GM12878 (cell line): ENCODE measurements at regions not wholly inside any gene's neighbourhood (a gene's known extent, or its start where the extent isn't known, plus 50 kb on each side); places are given as distances from the start of the nearest gene placed in this dataset.

Experiments used
- ATAC-seq: fragments of 200-7000 bp; cut with Tn5 transposase; 3 replicates; pipeline ENCODE4 v1.9.1; 2020; ENCODE audit warnings: mild to moderate bottlenecking, moderate library complexity
- BruUV-seq: library from RNA; stranded (reverse); fragments of 400-500 nt; replicated peaks from 2 replicates; lab custom pipeline; 2021; lab: Mats Ljungman, UMichigan
- CTCF ChIA-PET: fragments of 300-600 bp; sonication (Branson Sonifier 250); formaldehyde crosslinking; extraction: SDS; loops from one replicate; lab custom pipeline; 2021; ENCODE audit warnings: inconsistent platforms; lab: Yijun Ruan, JAX
- POLR2A ChIA-PET: fragments of 350-600 bp; formaldehyde crosslinking; extraction: SDS; loops from one replicate; lab custom pipeline; 2021; ENCODE audit warnings: inconsistent platforms; lab: Charles Lee
- RAD21 ChIA-PET: fragments of 300-600 bp; sonication (Branson Sonifier 250); formaldehyde crosslinking; loops from one replicate; lab custom pipeline; 2023; ENCODE audit warnings: antibody characterized with exemption; ENCODE audit not compliant: unreplicated experiment; lab: Charles Lee
- SMC1A ChIA-PET: fragments of 300-600 bp; sonication (Branson Sonifier 250); formaldehyde crosslinking; loops from one replicate; lab custom pipeline; 2023; ENCODE audit not compliant: unreplicated experiment, uncharacterized antibody; lab: Charles Lee
- DNase-seq: peaks from one replicate; pipeline ENCODE4 v3.0.0-alpha.2; 2011; ENCODE audit warnings: low read depth, low spot score
- FAIRE-seq: peaks from 3 replicates; lab custom pipeline; 2011; peaks lifted over from hg19 to GRCh38; lab: Jason Lieb, UNC
- H2AFZ ChIP-seq: 2 replicates; pipeline ENCODE4 v1.6.0; 2011; ENCODE audit warnings: low read depth, low read length, control low read depth; ENCODE audit not compliant: control insufficient read depth
- H3K27ac ChIP-seq: 2 replicates; pipeline ENCODE4 v1.5.1; 2011; ENCODE audit warnings: control low read depth; ENCODE audit not compliant: control insufficient read depth, insufficient read depth
- H3K27me3 ChIP-seq, 2 experiments: replicated peaks in 1 of 2; 2 replicates each; pipeline versions ENCODE4 v1.6.0 to v1.6.1; 2011; ENCODE audit warnings: low read length in 1 of 2; ENCODE audit not compliant: control insufficient read depth in 2 of 2, insufficient read depth in 2 of 2
- H3K36me3 ChIP-seq, 2 experiments: 2 replicates each; pipeline ENCODE4 v1.5.1; 2011; ENCODE audit warnings: low read length in 1 of 2; ENCODE audit not compliant: control insufficient read depth in 2 of 2, insufficient read depth in 2 of 2
- H3K4me1 ChIP-seq: 2 replicates; pipeline ENCODE4 v1.6.1; 2011; ENCODE audit warnings: mild to moderate bottlenecking, low read length, moderate library complexity, mixed read lengths; ENCODE audit not compliant: control insufficient read depth, insufficient read depth
- H3K4me2 ChIP-seq: 2 replicates; pipeline ENCODE4 v1.6.0; 2011; ENCODE audit warnings: control low read depth; ENCODE audit not compliant: control insufficient read depth, insufficient read depth
- H3K4me3 ChIP-seq: fragments of 200-600 bp; sonication (generic); 2 replicates; pipeline ENCODE4 v1.5.1; 2016
- H3K79me2 ChIP-seq: 2 replicates; pipeline ENCODE4 v1.6.0; 2011; ENCODE audit warnings: low read length; ENCODE audit not compliant: control insufficient read depth, insufficient read depth
- H3K9ac ChIP-seq: 2 replicates; pipeline ENCODE4 v1.8.0; 2011; ENCODE audit warnings: low read length, control low read depth, mixed read lengths; ENCODE audit not compliant: control insufficient read depth, insufficient read depth
- H3K9me3 ChIP-seq: replicated peaks from 3 replicates; pipeline ENCODE4 v1.5.1; 2011; ENCODE audit warnings: mild to moderate bottlenecking, low read length; ENCODE audit not compliant: control insufficient read depth, insufficient read depth
- H4K20me1 ChIP-seq: 2 replicates; pipeline ENCODE4 v1.6.0; 2011; ENCODE audit not compliant: control insufficient read depth, insufficient read depth
- CEBPB ChIP-seq, 2 experiments: fragments of 150-350 bp in 1 of 2; IDR thresholded peaks; 2 replicates each; pipeline ENCODE4 v1.6.1; 2012 to 2014; ENCODE audit warnings: low read depth in 2 of 2, low read length in 2 of 2, borderline replicate concordance in 1 of 2, inconsistent platforms in 1 of 2
- PAX8 ChIP-seq: fragments of 450-650 bp; IDR thresholded peaks from 2 replicates; pipeline ENCODE4 v1.6.1; 2017; ENCODE audit warnings: mild to moderate bottlenecking, moderate library complexity
- WGBS: methylation state at CpG from one replicate; pipeline ENCODE4 v1.1.6; 2016; ENCODE audit warnings: low lambda C conversion rate; ENCODE audit not compliant: insufficient replicate concordance, insufficient coverage; ENCODE audit errors: missing lambda C conversion rate; 5-methylcytosine and 5-hydroxymethylcytosine counted together
- in situ Hi-C: fragments of 300-500 bp; cut with MboI; formaldehyde crosslinking; loops from 9 replicates; pipeline ENCODE4 v1.14.3; 2018; ENCODE audit warnings: mixed read lengths
- intact Hi-C: fragments of 100-400 bp; cut with micrococcal nuclease; formaldehyde crosslinking; loops from one replicate; pipeline ENCODE4 v1.14.2; 2022; ENCODE audit not compliant: unreplicated experiment
- TF ChIP-seq, protein P1 (sequence below): fragments of 150-350 bp; IDR thresholded peaks from 2 replicates; pipeline ENCODE4 v1.6.1; 2014; ENCODE audit warnings: mild to moderate bottlenecking, low read depth, low read length
- TF ChIP-seq, protein P2 (sequence below): fragments of 450-650 bp; IDR thresholded peaks from 2 replicates; pipeline ENCODE4 v1.6.1; 2017; ENCODE audit warnings: borderline replicate concordance
- TF ChIP-seq, protein P3 (sequence below), 3 experiments: IDR thresholded peaks in 2 of 3; conservative IDR thresholded peaks in 1 of 3; 2 replicates each; pipeline ENCODE4 v1.5.1; 2011; ENCODE audit warnings: low read depth in 3 of 3, low read length in 3 of 3, mild to moderate bottlenecking in 3 of 3, control low read depth in 2 of 3, moderate library complexity in 2 of 3, inconsistent platforms in 1 of 3, mixed read lengths in 1 of 3; ENCODE audit not compliant: control insufficient read depth in 2 of 3, insufficient read depth in 1 of 3; ENCODE audit errors: extremely low read depth in 1 of 3
- TF ChIP-seq, protein P4 (sequence below): IDR thresholded peaks from 2 replicates; pipeline ENCODE4 v1.6.1; 2012; ENCODE audit warnings: improper control_type of control experiment, low read depth, low read length; ENCODE audit not compliant: insufficient replicate concordance

DNA sequence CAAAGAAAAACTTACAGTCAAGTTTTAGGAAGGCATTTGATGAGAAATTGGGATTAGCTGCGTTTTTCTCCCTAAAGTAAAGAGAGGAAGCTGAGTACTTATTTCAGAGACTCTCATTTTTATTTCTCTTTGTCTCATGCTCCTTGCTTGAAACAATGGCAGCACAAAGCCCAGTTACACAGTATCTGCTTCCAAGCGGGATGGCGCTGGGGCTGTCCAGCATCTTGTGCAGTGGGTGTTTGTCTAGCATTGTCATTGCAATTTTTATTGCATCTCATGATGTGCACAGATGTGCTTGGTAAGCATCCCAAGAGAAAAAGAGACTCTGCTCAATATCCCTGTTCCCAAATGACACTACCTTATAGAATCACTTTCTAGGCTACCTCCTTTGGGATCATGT, 102.8 kb upstream of the ZNF521 start:
- intact Hi-C loops: no loop called here
- H3K4me2 ChIP-seq: no peak overlapping the region
- ChIA-PET POLR2A (no interaction called here), CTCF (interaction anchor here (0.6 kb wide), 1 partner anchor 122 kb away, joined by 3 read pairs; no protein-coding TSS in a partner anchor), SMC1A (no interaction called here), RAD21 (no interaction called here)
- H3K79me2 ChIP-seq: no peaks in the 10 kb centered on the region
- ATAC-seq: no peak
- TF ChIP-seq, protein P1, sequence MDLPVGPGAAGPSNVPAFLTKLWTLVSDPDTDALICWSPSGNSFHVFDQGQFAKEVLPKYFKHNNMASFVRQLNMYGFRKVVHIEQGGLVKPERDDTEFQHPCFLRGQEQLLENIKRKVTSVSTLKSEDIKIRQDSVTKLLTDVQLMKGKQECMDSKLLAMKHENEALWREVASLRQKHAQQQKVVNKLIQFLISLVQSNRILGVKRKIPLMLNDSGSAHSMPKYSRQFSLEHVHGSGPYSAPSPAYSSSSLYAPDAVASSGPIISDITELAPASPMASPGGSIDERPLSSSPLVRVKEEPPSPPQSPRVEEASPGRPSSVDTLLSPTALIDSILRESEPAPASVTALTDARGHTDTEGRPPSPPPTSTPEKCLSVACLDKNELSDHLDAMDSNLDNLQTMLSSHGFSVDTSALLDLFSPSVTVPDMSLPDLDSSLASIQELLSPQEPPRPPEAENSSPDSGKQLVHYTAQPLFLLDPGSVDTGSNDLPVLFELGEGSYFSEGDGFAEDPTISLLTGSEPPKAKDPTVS: no peak
- no peak for TF ChIP-seq CEBPB (IDR thresholded peaks at IDR 0.05; ENCODE audit: borderline replicate concordance in 1 of 2, low read depth in 2 of 2, low read length in 2 of 2)
- TF ChIP-seq, protein P2, sequence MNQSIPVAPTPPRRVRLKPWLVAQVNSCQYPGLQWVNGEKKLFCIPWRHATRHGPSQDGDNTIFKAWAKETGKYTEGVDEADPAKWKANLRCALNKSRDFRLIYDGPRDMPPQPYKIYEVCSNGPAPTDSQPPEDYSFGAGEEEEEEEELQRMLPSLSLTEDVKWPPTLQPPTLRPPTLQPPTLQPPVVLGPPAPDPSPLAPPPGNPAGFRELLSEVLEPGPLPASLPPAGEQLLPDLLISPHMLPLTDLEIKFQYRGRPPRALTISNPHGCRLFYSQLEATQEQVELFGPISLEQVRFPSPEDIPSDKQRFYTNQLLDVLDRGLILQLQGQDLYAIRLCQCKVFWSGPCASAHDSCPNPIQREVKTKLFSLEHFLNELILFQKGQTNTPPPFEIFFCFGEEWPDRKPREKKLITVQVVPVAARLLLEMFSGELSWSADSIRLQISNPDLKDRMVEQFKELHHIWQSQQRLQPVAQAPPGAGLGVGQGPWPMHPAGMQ: no peak
- H3K4me3 ChIP-seq: no peak overlapping the region
- in situ Hi-C loops: no loop called here
- no peak overlapping the region for H3K9ac ChIP-seq
- BruUV-seq: no TSS peak
- no peaks in the 10 kb centered on the region for H3K4me1 ChIP-seq
- 0% methylated on average over 3 of the region's 3 CpGs for WGBS
- no peak for FAIRE-seq
- H4K20me1 ChIP-seq: no peaks in the 10 kb centered on the region; the same call in 1 of the 2 replicates
- no peak overlapping the region for H2AFZ ChIP-seq
- no peak for DNase-seq
- no peak overlapping the region for H3K27ac ChIP-seq
- H3K9me3 ChIP-seq: no peaks in the 10 kb centered on the region
- H3K27me3 ChIP-seq: no peaks in the 10 kb centered on the region
- H3K36me3 ChIP-seq: no peaks in the 10 kb centered on the region

DNA sequence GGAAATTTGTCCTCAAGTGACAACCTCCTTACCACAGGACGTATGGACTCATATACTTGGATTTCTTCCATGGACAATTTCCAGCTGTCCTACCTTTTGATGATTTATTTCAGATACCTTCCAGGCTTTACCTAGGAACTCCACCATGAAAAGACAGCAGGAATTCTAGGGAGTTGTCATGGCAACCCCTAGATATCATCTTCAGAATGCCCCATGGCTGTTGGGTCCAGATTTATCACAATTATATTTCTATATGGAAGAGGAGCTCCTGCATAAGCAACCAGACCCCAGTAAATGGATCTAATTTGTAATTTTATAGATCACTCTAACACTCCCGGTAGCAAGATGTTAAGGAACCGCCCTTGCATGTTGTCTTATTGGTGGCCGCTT, 102.3 kb upstream of the ZNF521 start:
- ChIA-PET POLR2A (no interaction called here), SMC1A (no interaction called here), CTCF (no interaction called here), RAD21 (no interaction called here)
- BruUV-seq: no TSS peak
- Histone ChIP-seq H4K20me1 (no peaks in the 10 kb centered on the region; the same call in 1 of the 2 replicates), H3K79me2 (no peaks in the 10 kb centered on the region), H3K9ac (no peak overlapping the region), H3K4me3 (no peak overlapping the region), H3K36me3 (no peaks in the 10 kb centered on the region), H2AFZ (no peak overlapping the region), H3K4me1 (no peaks in the 10 kb centered on the region), H3K27ac (no peak overlapping the region), H3K4me2 (no peak overlapping the region), H3K27me3 (no peaks in the 10 kb centered on the region), H3K9me3 (no peaks in the 10 kb centered on the region)
- intact Hi-C loops: no loop called here
- FAIRE-seq (no peak), DNase-seq (no peak), ATAC-seq (no peak)
- WGBS: 51% methylated on average over 4 of the region's 4 CpGs
- in situ Hi-C loops: no loop called here
- TF ChIP-seq, protein P3, sequence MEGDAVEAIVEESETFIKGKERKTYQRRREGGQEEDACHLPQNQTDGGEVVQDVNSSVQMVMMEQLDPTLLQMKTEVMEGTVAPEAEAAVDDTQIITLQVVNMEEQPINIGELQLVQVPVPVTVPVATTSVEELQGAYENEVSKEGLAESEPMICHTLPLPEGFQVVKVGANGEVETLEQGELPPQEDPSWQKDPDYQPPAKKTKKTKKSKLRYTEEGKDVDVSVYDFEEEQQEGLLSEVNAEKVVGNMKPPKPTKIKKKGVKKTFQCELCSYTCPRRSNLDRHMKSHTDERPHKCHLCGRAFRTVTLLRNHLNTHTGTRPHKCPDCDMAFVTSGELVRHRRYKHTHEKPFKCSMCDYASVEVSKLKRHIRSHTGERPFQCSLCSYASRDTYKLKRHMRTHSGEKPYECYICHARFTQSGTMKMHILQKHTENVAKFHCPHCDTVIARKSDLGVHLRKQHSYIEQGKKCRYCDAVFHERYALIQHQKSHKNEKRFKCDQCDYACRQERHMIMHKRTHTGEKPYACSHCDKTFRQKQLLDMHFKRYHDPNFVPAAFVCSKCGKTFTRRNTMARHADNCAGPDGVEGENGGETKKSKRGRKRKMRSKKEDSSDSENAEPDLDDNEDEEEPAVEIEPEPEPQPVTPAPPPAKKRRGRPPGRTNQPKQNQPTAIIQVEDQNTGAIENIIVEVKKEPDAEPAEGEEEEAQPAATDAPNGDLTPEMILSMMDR (IDR thresholded peaks at IDR 0.05 in 2 of 3, conservative IDR thresholded peaks at IDR 0.05 in 1 of 3; ENCODE audit: control insufficient read depth in 2 of 3, extremely low read depth in 1 of 3, insufficient read depth in 1 of 3, low read depth in 3 of 3, low read length in 3 of 3): no peak
- TF ChIP-seq, protein P4, sequence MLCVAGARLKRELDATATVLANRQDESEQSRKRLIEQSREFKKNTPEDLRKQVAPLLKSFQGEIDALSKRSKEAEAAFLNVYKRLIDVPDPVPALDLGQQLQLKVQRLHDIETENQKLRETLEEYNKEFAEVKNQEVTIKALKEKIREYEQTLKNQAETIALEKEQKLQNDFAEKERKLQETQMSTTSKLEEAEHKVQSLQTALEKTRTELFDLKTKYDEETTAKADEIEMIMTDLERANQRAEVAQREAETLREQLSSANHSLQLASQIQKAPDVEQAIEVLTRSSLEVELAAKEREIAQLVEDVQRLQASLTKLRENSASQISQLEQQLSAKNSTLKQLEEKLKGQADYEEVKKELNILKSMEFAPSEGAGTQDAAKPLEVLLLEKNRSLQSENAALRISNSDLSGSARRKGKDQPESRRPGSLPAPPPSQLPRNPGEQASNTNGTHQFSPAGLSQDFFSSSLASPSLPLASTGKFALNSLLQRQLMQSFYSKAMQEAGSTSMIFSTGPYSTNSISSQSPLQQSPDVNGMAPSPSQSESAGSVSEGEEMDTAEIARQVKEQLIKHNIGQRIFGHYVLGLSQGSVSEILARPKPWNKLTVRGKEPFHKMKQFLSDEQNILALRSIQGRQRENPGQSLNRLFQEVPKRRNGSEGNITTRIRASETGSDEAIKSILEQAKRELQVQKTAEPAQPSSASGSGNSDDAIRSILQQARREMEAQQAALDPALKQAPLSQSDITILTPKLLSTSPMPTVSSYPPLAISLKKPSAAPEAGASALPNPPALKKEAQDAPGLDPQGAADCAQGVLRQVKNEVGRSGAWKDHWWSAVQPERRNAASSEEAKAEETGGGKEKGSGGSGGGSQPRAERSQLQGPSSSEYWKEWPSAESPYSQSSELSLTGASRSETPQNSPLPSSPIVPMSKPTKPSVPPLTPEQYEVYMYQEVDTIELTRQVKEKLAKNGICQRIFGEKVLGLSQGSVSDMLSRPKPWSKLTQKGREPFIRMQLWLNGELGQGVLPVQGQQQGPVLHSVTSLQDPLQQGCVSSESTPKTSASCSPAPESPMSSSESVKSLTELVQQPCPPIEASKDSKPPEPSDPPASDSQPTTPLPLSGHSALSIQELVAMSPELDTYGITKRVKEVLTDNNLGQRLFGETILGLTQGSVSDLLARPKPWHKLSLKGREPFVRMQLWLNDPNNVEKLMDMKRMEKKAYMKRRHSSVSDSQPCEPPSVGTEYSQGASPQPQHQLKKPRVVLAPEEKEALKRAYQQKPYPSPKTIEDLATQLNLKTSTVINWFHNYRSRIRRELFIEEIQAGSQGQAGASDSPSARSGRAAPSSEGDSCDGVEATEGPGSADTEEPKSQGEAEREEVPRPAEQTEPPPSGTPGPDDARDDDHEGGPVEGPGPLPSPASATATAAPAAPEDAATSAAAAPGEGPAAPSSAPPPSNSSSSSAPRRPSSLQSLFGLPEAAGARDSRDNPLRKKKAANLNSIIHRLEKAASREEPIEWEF: no peak
- TF ChIP-seq PAX8: no peak
